HL-60 (cell line): ENCODE measurements at regions not wholly inside any gene's neighbourhood (a gene's known extent, or its start where the extent isn't known, plus 50 kb on each side); places are given as distances from the start of the nearest gene placed in this dataset.

Source experiments
- DNase-seq, 2 experiments: peaks; one replicate each; pipeline ENCODE4 v3.0.0-alpha.2; 2010 to 2020; ENCODE audit warnings: low read depth in 1 of 2, low spot score in 1 of 2
- H3K27ac ChIP-seq: fragments of 250-450 bp; sonication (Bioruptor Pico); replicated peaks from 2 replicates; pipeline ENCODE4 v1.5.1; 2020; ENCODE audit warnings: mild to moderate bottlenecking, moderate library complexity
- H3K27me3 ChIP-seq: fragments of 250-450 bp; sonication (Bioruptor Pico); 2 replicates; pipeline ENCODE4 v1.5.1; 2021; ENCODE audit warnings: mild to moderate bottlenecking, moderate library complexity; ENCODE audit not compliant: insufficient read depth, poor library complexity, severe bottlenecking
- H3K4me3 ChIP-seq: replicated peaks from 2 replicates; pipeline ENCODE4 v1.5.1; 2011; ENCODE audit warnings: mild to moderate bottlenecking, control low read depth, low read length; ENCODE audit not compliant: insufficient read depth
- GABPA ChIP-seq: IDR thresholded peaks from 2 replicates; pipeline ENCODE4 v1.6.1; 2012; ENCODE audit warnings: low read depth
- POLR2AphosphoS5 ChIP-seq: IDR thresholded peaks from 2 replicates; pipeline ENCODE4 v1.6.1; 2012; ENCODE audit warnings: low read depth
- SPI1 ChIP-seq: IDR thresholded peaks from 2 replicates; pipeline ENCODE4 v1.6.1; 2012; ENCODE audit warnings: low read depth, mild to moderate bottlenecking, borderline replicate concordance
- TF ChIP-seq, protein P1 (sequence below): IDR thresholded peaks from one replicate; pipeline ENCODE4 v1.5.1; 2011; ENCODE audit warnings: low read length, control low read depth, inconsistent platforms; ENCODE audit not compliant: insufficient read depth
- TF ChIP-seq, protein P2 (sequence below): IDR thresholded peaks from 2 replicates; pipeline ENCODE4 v1.6.1; 2012; ENCODE audit warnings: low read depth; ENCODE audit not compliant: insufficient replicate concordance

- Histone ChIP-seq H3K4me3 (no peak overlapping the region), H3K27ac (no peak overlapping the region), H3K27me3 (peaks cover 7% of the 10 kb centered on the region)
- no peak for TF ChIP-seq POLR2AphosphoS5
- TF ChIP-seq SPI1, result no peak
- TF ChIP-seq, protein P1, sequence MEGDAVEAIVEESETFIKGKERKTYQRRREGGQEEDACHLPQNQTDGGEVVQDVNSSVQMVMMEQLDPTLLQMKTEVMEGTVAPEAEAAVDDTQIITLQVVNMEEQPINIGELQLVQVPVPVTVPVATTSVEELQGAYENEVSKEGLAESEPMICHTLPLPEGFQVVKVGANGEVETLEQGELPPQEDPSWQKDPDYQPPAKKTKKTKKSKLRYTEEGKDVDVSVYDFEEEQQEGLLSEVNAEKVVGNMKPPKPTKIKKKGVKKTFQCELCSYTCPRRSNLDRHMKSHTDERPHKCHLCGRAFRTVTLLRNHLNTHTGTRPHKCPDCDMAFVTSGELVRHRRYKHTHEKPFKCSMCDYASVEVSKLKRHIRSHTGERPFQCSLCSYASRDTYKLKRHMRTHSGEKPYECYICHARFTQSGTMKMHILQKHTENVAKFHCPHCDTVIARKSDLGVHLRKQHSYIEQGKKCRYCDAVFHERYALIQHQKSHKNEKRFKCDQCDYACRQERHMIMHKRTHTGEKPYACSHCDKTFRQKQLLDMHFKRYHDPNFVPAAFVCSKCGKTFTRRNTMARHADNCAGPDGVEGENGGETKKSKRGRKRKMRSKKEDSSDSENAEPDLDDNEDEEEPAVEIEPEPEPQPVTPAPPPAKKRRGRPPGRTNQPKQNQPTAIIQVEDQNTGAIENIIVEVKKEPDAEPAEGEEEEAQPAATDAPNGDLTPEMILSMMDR, result no peak
- no peak for TF ChIP-seq GABPA
- TF ChIP-seq, protein P2, sequence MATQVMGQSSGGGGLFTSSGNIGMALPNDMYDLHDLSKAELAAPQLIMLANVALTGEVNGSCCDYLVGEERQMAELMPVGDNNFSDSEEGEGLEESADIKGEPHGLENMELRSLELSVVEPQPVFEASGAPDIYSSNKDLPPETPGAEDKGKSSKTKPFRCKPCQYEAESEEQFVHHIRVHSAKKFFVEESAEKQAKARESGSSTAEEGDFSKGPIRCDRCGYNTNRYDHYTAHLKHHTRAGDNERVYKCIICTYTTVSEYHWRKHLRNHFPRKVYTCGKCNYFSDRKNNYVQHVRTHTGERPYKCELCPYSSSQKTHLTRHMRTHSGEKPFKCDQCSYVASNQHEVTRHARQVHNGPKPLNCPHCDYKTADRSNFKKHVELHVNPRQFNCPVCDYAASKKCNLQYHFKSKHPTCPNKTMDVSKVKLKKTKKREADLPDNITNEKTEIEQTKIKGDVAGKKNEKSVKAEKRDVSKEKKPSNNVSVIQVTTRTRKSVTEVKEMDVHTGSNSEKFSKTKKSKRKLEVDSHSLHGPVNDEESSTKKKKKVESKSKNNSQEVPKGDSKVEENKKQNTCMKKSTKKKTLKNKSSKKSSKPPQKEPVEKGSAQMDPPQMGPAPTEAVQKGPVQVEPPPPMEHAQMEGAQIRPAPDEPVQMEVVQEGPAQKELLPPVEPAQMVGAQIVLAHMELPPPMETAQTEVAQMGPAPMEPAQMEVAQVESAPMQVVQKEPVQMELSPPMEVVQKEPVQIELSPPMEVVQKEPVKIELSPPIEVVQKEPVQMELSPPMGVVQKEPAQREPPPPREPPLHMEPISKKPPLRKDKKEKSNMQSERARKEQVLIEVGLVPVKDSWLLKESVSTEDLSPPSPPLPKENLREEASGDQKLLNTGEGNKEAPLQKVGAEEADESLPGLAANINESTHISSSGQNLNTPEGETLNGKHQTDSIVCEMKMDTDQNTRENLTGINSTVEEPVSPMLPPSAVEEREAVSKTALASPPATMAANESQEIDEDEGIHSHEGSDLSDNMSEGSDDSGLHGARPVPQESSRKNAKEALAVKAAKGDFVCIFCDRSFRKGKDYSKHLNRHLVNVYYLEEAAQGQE, result no peak
- no peak for DNase-seq
Measured at GRCh38 chr3:127449486-127450212, 140.9 kb downstream of the TPRA1 start.

DNA sequence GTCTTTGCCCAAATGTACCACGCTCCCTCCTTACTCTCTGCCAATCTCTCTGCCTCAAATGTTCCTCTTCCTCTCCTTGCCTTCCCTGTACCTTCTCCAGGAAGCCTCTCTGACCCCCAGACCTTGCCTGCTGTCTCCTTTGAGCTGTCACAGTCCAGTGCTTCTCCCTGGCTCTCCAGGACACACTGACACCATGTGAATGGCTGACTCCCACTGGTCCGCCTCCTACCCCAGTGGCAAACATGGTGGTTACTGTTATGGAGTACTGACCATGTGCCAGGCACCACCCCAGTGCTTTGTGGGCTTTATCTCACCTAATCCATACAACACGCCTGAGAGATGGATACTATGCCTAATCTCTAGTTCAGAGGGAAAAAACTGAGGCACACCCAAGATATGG is 141.9 kb downstream of the TPRA1 start:
- DNase-seq, result no peak
- H3K27ac ChIP-seq, result no peak overlapping the region
- H3K4me3 ChIP-seq, result no peak overlapping the region
- TF ChIP-seq, protein P2, result no peak
- TF ChIP-seq SPI1 (no peak), POLR2AphosphoS5 (no peak), GABPA (no peak)
- TF ChIP-seq, protein P1, result no peak
- peaks cover 7% of the 10 kb centered on the region for H3K27me3 ChIP-seq

DNA sequence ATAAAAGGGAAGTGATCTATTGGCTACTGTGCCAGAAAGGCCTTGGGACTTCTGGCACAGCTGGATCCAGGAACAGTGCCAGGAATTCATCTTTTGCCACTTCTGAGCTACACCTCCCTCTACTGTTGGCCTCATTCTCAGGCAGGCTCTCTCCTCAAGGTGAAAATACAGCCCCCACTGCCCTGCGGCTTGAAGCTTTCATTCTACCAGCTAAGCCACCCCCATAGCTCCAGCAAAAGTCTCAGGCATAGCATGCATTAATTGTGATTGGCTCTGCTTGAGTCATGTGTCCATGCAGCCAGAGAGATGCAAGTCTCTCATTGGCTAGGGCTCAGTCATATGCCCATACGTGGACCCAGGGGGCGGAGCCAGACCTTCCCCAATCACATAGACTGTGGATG is 142.4 kb downstream of the TPRA1 start:
- Histone ChIP-seq H3K27ac (no peak overlapping the region), H3K27me3 (peaks cover 4% of the 10 kb centered on the region), H3K4me3 (no peak overlapping the region)
- DNase-seq, result no peak
- TF ChIP-seq, protein P1, result no peak
- TF ChIP-seq GABPA (no peak), POLR2AphosphoS5 (no peak), SPI1 (no peak)
- TF ChIP-seq, protein P2, result no peak
